ENCODE measurements at regions not wholly inside any gene's neighbourhood (a gene's known extent, or its start where the extent isn't known, plus 50 kb on each side); places are given as distances from the start of the nearest gene placed in this dataset.

- Mint-ChIP-seq H3K9me3 (no peaks in the 10 kb centered on the region), H3K27ac (no peak overlapping the region), H3K4me1 (peaks cover 17% of the 10 kb centered on the region), H3K27me3 (ENCODE audit: low read depth) (no peaks in the 10 kb centered on the region), H3K36me3 (ENCODE audit: low read depth) (no peaks in the 10 kb centered on the region), H3K4me3 (no peak overlapping the region)
- TF ChIP-seq CTCF (IDR thresholded peaks at IDR 0.05; ENCODE audit: unreplicated experiment in 3 of 3) = no peak
These were observed 755.6 kb downstream of the MED13L start for GRCh38 chr12:115521771-115522409.

DNA sequence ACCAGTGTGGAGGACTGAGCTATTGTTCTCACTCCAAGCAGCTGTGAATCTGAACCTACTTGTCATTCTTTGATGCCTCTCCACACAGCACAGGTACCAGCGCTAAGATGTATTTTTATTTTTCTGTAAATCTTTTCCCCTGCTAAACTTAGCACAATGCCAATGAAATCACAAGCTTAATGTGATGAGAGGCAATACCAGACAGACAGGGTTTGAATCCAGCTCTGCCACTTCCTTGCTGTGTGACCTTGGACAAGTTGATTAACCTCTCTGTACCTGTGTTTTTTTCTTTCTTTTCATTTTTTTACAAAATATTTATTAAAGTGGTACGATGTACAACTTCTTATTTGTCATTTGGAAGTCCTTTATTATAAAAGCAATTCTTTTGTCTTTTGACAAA is 757.6 kb downstream of the MED13L start:
- TF ChIP-seq CTCF (IDR thresholded peaks at IDR 0.05; ENCODE audit: unreplicated experiment in 3 of 3) = no peak
- H3K4me3 Mint-ChIP-seq = no peak overlapping the region
- no peaks in the 10 kb centered on the region for H3K36me3 Mint-ChIP-seq (ENCODE audit: low read depth)
- H3K27me3 Mint-ChIP-seq (ENCODE audit: low read depth) = no peaks in the 10 kb centered on the region
- peaks cover 17% of the 10 kb centered on the region for H3K4me1 Mint-ChIP-seq
- no peak overlapping the region for H3K27ac Mint-ChIP-seq
- H3K9me3 Mint-ChIP-seq = peaks cover 9% of the 10 kb centered on the region

DNA sequence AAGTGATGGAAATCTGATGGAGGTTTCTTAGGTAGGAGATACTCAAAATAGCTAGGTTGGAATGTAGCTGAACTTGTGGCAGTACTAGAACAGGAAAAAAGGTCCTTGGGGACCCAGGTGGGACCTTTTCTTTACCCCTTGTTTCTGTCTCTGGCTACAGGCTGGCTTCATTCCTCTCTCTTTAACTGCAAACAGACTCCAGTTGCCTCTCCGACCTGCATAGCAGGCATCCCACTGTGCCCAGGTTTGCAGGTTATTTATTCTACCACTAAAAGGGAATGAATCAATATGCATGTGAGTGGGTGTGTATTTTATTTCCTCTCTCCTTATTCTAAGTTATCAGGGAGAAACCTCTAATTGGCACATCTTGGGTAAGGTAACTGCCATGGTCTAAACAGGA is 758.1 kb downstream of the MED13L start:
- peaks cover 11% of the 10 kb centered on the region for H3K9me3 Mint-ChIP-seq
- peak overlapping the region in 1 of 3 experiments; percentile 63 for H3K27ac Mint-ChIP-seq
- H3K4me1 Mint-ChIP-seq = peaks cover 17% of the 10 kb centered on the region
- TF ChIP-seq CTCF (IDR thresholded peaks at IDR 0.05; ENCODE audit: unreplicated experiment in 3 of 3) = no peak
- no peak overlapping the region for H3K4me3 Mint-ChIP-seq
- no peaks in the 10 kb centered on the region for H3K36me3 Mint-ChIP-seq (ENCODE audit: low read depth)
- no peaks in the 10 kb centered on the region for H3K27me3 Mint-ChIP-seq (ENCODE audit: low read depth)

- H3K9me3 Mint-ChIP-seq = peaks cover 22% of the 10 kb centered on the region
- H3K27ac Mint-ChIP-seq = no peak overlapping the region
- TF ChIP-seq CTCF (IDR thresholded peaks at IDR 0.05; ENCODE audit: unreplicated experiment in 3 of 3) = no peak
These were observed 759.6 kb downstream of the MED13L start for GRCh38 chr12:115517913-115518312.

GRCh38 chr12:115511986-115512711 is 765.3 kb downstream of the MED13L start:
- Mint-ChIP-seq H3K4me1 (no peaks in the 10 kb centered on the region), H3K9me3 (peaks cover 25% of the 10 kb centered on the region), H3K27ac (no peak overlapping the region), H3K36me3 (ENCODE audit: low read depth) (no peaks in the 10 kb centered on the region), H3K27me3 (ENCODE audit: low read depth) (peaks cover 4% of the 10 kb centered on the region), H3K4me3 (no peak overlapping the region)
- no peak for TF ChIP-seq CTCF (IDR thresholded peaks at IDR 0.05; ENCODE audit: unreplicated experiment in 3 of 3)

More at GRCh38 chr12:115517913-115518312, 759.6 kb downstream of the MED13L start:
- Mint-ChIP-seq H3K4me3 (no peak overlapping the region), H3K27me3 (ENCODE audit: low read depth) (no peaks in the 10 kb centered on the region), H3K4me1 (peaks cover 17% of the 10 kb centered on the region), H3K36me3 (ENCODE audit: low read depth) (no peaks in the 10 kb centered on the region)

DNA sequence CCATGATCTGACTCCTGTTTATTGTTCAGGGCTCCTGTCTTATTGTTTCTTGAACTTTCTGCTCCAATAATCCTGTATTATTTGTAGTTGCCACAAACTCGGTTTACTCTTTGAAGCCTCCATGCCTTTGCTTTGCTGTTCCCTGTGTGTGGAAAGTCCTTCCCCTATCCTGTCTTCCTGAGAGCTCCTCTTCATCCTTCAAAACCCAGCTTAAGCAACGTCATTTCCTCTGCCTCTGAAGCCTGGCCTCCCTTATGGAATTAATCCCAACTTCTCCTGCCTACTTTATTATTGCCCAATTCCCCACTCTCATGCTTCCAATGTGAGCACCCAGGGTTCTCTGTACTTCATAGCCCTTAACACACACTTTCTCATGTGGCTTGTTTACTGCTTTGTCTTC is 766.2 kb downstream of the MED13L start:
- Mint-ChIP-seq H3K4me1 (no peaks in the 10 kb centered on the region), H3K27ac (no peak overlapping the region), H3K36me3 (ENCODE audit: low read depth) (no peaks in the 10 kb centered on the region), H3K4me3 (no peak overlapping the region), H3K9me3 (peaks cover 25% of the 10 kb centered on the region), H3K27me3 (ENCODE audit: low read depth) (peaks cover 4% of the 10 kb centered on the region)
- no peak for TF ChIP-seq CTCF (IDR thresholded peaks at IDR 0.05; ENCODE audit: unreplicated experiment in 3 of 3)
